HT1080 (cell line): ENCODE measurements at regions not wholly inside any gene's neighbourhood (a gene's known extent, or its start where the extent isn't known, plus 50 kb on each side); places are given as distances from the start of the nearest gene placed in this dataset.
"Not testable (repeated sequence)": the region's sequence is repeated elsewhere in the genome, so short reads cannot be mapped to it uniquely, and the experiment has no call there.

Experiments used
- DNase-seq: peaks from one replicate; pipeline ENCODE4 v3.0.0-alpha.2; 2015; ENCODE audit warnings: low read depth

- not testable (repeated sequence) for DNase-seq
Measured at GRCh38 chr3:65001119-65001518, 313.3 kb upstream of the ADAMTS9 start.

- DNase-seq, result no peak
Measured at GRCh38 chr3:64998317-64998716, 310.5 kb upstream of the ADAMTS9 start.

DNA sequence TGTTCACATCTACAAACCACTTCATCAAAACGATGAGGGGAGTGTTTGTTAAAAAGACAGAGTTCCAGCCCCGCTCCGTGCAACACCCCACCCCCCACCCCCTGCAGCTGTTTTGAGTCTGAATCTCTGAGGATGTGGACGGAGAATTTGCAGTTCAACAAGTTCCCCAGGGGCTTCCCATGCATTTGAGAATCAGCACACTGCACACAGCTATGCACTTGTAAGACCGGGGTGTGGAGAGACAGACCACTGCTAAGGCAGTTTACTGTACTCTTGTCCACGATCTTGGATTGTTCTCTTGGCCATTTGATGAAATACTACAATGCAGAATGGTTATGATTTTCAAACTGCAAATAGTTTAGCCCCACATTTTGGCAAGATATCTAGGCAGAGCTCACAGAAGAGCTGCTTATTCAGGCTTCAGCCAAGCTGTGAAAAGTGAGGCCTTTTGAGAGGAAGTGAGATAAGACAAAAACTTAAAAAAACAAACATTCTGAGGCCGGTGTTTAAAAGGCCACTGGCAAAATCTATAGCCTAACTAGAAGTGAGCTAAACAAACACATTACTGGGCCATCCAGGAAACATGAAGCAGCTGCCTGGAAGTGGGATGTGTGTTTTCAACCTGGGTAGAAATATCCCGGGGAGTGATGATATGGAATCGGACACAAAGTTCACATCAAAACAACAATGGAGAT, 308.2 kb upstream of the ADAMTS9 start:
- peak; percentile 12 for DNase-seq

- DNase-seq, result no peak
Measured at GRCh38 chr3:64993781-64994180, 306.0 kb upstream of the ADAMTS9 start.

DNA sequence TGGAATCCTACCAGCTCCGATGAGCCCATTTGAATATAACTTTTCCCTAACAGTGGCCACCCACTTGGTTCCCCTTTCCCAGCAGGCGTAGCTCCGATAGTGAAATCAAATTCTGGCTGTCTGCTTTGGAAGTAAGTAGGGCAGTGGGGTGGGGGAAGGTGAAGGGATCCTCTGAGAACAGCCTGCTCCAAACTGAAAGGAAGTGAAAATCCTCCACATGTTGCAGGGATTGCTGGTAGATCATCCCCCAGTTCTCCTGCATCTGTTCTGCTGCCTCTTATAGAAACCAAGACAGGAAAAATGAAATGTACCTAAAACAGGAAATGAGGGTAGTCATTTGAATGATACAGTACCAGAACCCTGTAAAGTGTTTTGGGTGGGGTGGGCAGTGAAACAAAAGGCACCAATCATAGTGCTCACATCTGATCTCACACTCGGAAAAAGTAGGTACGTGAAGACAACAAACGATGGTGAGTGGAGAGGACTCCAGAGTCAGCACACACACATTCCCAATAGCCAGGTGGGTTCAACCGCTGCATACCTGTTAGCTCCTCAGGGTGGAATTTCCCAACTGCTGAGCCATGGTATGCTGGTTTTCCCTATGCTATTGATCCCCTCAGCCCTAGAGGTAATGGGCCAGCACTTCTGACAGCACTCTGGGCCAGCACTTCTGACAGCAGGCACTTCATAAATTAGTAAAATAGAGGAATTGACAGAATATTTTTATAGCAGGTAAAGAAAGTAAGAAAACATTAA, 304.9 kb upstream of the ADAMTS9 start:
- DNase-seq, result no peak

GRCh38 chr3:64988188-64988587, 300.4 kb upstream of the ADAMTS9 start:
- peak; percentile 88 for DNase-seq

GRCh38 chr3:64987726-64988125, 299.9 kb upstream of the ADAMTS9 start:
- DNase-seq, result no peak

GRCh38 chr3:64985072-64985471, 297.3 kb upstream of the ADAMTS9 start:
- no peak for DNase-seq

GRCh38 chr3:64983583-64984359, 296.0 kb upstream of the ADAMTS9 start:
- no peak for DNase-seq

DNA sequence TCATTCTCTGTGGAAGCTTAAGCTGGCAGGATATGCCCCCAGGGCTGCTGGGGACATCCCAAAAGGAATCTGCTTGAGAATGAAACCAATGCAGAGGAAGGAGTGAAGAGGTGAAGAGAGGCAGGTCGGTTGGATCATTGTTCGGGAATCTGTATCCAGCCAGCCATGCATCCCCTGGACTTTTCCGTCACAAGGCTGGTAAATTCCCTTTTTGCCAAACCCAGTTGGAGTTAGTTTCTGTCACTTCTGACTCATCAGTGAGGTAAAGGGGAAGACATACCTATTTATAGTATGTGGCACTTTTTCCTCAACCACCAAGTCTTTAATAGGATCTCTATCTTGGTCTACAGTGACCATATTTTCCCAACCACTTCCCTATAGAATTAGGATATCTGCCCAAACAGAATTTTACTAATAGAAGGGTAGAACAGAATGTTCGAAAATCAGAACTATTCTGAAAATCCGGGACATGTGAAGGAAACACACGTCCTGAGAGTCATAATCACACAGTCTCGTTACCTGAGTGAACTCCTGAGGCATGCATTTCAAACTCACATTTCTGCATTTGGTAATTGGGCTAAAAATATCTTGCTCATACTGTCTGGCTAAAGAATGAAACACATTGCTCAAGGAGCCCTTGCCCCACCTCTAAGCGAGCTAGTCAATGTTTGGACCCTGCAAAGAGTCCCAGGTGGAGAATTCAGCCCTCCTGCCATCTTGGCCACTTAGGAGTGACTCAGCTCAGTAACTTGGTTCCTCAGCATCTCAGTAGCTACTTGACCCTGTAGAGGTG, 289.7 kb upstream of the ADAMTS9 start:
- DNase-seq, result peak; percentile 88

DNA sequence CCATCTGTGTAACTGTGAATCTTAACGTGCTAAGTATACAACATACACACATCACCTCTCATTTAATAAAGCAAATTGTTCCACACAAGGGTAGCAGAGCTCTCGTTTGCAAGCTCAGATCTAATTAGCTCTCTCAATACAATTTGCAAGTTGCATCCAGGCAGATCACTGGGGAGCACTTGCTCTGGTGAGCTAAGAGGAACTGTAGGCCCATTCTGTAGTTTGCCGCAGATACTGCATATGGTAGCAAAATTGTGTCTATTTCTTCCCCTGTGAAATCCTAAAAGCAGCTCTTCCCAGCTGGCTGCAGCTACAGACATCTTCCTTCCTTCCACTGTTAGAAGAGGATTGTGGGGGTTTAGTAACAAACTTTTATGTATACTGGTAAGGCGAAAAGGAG, 288.7 kb upstream of the ADAMTS9 start:
- DNase-seq, result no peak

DNA sequence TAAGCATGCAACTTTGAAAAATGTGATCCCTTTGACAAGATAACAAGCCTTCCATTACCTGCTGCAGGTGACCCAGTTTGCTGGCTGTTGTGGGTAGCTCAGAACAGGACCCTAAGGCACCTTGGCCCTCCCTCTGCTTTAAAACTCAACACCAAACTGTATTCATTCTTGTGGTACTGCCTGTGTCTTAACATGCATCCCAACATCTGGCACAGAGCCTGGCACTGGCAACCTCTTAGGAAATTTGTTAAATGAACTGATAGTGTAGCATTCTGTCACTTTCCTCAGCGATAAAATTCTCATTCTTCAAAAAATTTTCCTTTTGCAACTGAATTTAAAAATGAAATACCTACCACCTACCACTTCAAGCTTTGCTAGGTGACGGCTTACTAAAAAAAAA, 287.3 kb upstream of the ADAMTS9 start:
- no peak for DNase-seq

DNA sequence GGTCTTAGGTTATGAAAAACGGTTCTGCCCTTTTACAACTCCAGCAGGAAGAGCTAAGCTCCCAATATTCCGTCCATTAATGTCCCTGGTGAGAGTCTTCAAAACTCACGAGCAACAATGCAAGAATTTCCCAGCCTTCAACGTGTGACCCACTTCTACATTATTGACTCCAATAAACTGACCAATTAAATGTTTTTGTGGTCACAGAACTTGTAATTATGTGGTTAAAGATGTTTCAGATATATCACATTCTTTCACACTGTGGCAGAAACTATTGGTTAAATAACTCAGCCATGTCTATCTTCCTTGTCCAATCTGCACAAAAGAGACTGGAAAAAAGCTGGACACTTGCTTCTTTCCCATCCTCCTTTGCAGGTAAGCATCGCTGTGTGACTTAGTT, 286.6 kb upstream of the ADAMTS9 start:
- no peak for DNase-seq

- peak; percentile 68 for DNase-seq
Measured at GRCh38 chr3:64972793-64973192, 285.0 kb upstream of the ADAMTS9 start.

DNA sequence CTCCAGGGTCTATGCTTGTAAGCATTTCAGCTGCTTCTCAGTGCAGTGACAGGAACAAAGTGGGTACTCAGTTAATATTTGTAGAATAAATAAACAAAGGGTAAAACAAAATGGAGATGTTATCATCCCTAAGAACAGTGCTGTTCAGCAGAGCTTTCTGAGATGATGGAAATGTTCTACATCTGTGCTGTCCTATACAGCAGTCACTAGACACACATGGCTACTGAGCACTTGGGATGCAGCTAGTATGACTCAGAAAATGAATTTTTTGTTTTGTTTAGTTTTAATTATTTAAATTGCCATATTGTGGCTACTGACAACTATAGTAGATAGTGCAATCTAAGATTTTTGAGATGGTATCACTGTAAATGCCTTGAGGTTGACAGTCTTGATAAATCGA, 283.8 kb upstream of the ADAMTS9 start:
- DNase-seq, result no peak

DNA sequence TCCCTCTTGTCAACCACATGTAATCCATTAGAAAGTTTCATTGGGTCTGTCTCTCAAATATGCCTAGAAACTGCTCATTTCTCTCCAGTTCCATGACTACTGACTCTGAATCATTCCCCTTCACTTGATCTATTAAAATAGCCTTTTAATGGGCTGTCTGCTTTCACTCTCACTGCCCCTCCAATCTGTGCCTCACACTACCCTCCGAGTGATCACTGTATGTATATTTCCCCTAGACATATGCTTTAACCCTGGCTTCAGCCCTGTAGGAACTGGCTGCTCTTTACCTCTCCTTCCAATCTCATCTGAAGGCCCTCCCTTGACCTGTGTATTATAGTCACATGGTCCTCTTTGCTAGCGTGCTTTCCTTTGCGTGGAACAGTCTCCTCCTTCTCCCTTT, 282.8 kb upstream of the ADAMTS9 start:
- DNase-seq, result no peak

- DNase-seq, result no peak
Measured at GRCh38 chr3:64961301-64961700, 273.5 kb upstream of the ADAMTS9 start.

DNA sequence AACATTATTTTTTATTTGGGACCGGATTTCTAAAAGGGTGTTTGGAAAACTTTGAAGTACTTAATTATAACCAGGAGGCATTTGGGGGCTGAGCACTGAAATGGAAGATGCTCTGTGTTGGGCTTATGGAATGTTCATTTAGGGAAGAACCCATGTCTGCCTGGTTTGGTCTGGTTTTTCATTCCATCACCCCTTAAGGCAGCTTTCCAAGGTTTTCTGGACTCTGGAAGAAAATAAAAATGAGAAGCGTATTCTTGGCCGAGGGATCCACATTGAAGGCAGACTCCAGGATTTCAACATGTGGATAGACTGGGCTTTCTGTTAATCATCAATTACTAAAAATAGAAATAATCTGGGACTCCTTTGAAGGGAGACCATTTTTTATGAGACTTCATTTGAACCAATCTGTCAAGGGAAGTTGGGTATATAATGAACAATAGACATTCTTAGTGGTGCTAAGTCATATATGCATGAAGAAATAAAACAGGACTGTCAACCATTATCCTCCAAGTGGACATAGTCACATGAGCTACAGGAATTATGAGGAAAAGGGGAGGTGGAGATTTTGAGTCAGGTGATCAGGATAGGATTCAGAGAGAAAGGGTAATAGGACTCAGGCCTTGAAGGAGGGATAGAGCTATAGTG, 270.5 kb upstream of the ADAMTS9 start:
- no peak for DNase-seq

DNA sequence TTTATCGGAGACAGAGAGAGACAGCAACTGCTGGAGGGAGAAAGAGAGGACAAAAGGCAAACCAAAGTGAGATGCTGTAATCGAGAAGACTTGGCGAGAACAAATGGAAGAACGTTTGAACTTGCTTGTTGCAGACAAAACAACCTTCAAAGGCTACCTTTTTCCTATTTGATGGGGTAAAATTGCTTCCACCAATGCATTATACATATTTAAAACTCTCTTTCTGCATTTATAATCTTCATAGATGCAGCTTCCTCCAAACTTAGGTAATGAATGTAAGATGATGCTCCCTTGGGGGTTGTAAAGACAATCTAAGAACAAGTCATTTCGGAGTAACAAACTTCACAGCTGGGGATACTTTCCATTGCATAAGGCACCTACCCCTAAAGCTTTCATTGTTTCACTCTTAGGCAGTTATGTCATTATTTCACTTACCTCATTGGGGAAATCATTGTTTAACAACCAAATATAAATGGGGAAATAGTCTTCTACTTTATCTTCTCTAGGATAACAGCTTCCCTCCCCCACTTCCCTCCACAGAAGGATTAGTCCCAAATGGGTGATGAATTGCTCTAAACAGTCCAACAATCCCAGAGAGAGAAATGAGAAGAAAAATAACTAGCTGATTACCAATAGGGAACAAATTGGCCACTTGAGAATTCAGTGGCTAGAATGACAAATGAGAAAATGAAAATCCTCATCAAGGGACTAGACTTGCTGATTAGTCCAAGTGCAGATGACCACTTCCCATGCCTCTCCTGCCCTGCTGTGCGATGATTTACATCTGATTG, 269.8 kb upstream of the ADAMTS9 start:
- DNase-seq, result no peak

- DNase-seq, result no peak
Measured at GRCh38 chr3:64956711-64957325, 269.0 kb upstream of the ADAMTS9 start.
